ENCODE measurements at regions not wholly inside any gene's neighbourhood (a gene's known extent, or its start where the extent isn't known, plus 50 kb on each side); places are given as distances from the start of the nearest gene placed in this dataset.

DNA sequence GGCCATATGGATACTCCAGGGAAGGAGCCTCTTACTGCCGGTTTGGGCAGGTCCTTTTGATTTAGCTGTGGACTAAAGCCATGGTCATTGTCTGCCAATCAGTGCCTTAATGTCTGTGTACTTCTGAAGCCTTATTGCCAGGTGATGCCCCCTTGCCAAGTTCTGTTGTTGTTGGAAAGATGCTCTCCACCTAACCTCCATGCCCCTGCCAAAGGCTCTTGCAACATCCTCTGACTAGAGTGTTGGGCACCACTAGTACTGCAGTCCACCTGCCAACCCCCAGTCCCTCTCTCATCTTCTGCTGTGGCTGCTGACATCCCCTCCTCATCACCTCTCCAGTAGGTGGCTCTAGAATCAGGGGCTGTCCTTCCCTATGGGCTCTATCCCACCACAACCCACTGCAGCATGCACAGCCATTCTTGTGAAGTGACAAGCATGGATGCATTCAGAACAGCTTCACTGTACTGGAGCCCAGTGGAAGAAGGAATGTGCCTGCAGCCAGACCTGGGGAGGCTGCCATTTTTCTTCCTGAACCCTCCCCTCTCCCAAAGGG, 375.3 kb upstream of the CDH5 start:
- Histone ChIP-seq H3K4me1 (no peaks in the 10 kb centered on the region), H3K27ac (no peak overlapping the region), H3K36me3 (no peaks in the 10 kb centered on the region), H3K9me3 (no peaks in the 10 kb centered on the region), H3K4me3 (no peak overlapping the region), H3K27me3 (peaks cover 0 to 29% (median 2%) of the 10 kb centered on the region in 7 donors)
- ATAC-seq (no peak), DNase-seq (no peak)
- 55 to 56% methylated on average over 1 of the region's 1 CpG for WGBS, 2 donors
- TF ChIP-seq, protein P1, sequence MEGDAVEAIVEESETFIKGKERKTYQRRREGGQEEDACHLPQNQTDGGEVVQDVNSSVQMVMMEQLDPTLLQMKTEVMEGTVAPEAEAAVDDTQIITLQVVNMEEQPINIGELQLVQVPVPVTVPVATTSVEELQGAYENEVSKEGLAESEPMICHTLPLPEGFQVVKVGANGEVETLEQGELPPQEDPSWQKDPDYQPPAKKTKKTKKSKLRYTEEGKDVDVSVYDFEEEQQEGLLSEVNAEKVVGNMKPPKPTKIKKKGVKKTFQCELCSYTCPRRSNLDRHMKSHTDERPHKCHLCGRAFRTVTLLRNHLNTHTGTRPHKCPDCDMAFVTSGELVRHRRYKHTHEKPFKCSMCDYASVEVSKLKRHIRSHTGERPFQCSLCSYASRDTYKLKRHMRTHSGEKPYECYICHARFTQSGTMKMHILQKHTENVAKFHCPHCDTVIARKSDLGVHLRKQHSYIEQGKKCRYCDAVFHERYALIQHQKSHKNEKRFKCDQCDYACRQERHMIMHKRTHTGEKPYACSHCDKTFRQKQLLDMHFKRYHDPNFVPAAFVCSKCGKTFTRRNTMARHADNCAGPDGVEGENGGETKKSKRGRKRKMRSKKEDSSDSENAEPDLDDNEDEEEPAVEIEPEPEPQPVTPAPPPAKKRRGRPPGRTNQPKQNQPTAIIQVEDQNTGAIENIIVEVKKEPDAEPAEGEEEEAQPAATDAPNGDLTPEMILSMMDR (IDR thresholded peaks at IDR 0.05), result no peak
- intact Hi-C loops (cut with DNase I), result no loop called here

DNA sequence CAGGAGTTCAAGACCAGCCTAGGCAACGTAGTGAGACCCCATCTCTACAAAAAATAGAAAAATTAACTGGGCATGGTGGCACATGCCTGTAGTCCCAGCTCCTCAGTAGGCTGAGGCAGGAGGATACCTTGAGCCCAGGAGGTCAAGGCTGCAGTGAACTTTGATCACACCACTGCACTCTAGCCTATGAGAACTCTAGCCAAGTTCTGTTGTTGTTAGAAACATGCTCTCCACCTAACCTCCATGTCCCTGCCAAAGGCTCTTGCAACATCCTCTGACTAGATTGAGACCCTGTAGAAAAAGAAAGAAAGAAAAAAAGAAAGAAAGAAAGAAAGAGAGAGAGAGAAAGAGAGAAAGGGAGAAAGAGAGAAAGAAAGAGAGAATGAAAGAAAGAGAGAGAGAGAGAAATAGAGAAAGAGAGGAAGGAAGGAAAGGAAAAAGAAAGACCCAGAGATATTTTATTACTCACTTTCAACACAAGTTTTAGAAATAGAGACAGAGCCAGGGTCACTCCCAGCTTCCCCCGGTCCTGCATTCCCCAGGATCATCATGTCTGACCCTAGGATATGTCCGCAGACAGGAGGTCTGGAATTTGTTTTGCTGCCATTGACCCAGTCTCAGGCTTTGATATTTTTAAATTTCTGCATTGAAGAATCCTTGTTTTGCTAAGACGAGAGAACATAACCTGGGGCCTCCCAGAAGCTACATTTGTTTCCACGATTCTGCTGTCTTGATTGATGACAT, 376.5 kb upstream of the CDH5 start:
- WGBS, 2 donors, result 59 to 78% methylated on average over 5 of the region's 5 CpGs
- H3K27ac ChIP-seq, result no peak overlapping the region
- peaks cover 0 to 24% (median 6%) of the 10 kb centered on the region in 7 donors for H3K27me3 ChIP-seq
- ATAC-seq (no peak), DNase-seq (no peak)
- no peaks in the 10 kb centered on the region for H3K9me3 ChIP-seq
- H3K4me3 ChIP-seq, result no peak overlapping the region
- no peaks in the 10 kb centered on the region for H3K36me3 ChIP-seq
- no peaks in the 10 kb centered on the region for H3K4me1 ChIP-seq
- intact Hi-C loops (cut with DNase I), result loop anchor here in 1 of 10 donors (10.0 kb wide), 1 partner anchor 65 kb away; no protein-coding TSS in a partner anchor
- TF ChIP-seq, protein P1 (IDR thresholded peaks at IDR 0.05), result no peak

DNA sequence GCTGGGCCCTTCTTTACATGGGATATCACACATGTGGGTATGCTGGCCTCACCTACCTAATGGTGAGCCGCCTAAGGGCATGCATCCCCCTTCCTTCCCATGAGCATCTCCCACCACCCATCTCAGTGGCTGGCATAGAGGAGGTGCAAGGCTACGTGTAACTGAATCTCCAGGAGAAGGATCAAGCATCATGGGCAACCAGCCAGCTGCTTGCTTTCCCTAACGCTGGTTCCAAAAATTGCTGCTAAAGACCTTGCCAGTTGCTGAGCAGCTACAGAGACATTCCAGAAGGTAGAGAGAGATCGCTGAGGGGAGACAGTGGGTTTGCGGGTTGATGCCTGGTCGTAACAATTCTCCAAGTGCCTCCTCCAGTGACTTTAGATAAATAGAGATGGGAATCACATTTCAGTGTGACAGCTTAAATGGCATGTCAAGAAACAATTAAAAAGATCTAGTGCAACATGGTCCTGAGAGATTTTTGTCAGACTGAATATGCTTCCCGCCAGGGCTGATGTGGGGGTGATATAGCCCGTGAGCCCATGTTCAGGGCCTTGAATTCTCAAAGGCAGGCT, 378.4 kb upstream of the CDH5 start:
- Histone ChIP-seq H3K4me3 (no peak overlapping the region), H3K9me3 (no peaks in the 10 kb centered on the region), H3K27me3 (peaks cover 0 to 31% (median 6%) of the 10 kb centered on the region in 7 donors), H3K36me3 (no peaks in the 10 kb centered on the region), H3K27ac (no peak overlapping the region), H3K4me1 (no peaks in the 10 kb centered on the region)
- DNase-seq (no peak), ATAC-seq (no peak)
- TF ChIP-seq, protein P1 (IDR thresholded peaks at IDR 0.05), result no peak
- 54 to 59% methylated on average over 8 of the region's 8 CpGs for WGBS, 2 donors
- intact Hi-C loops (cut with DNase I), result loop anchor here in 1 of 10 donors (10.0 kb wide), 1 partner anchor 63 kb away; no protein-coding TSS in a partner anchor

DNA sequence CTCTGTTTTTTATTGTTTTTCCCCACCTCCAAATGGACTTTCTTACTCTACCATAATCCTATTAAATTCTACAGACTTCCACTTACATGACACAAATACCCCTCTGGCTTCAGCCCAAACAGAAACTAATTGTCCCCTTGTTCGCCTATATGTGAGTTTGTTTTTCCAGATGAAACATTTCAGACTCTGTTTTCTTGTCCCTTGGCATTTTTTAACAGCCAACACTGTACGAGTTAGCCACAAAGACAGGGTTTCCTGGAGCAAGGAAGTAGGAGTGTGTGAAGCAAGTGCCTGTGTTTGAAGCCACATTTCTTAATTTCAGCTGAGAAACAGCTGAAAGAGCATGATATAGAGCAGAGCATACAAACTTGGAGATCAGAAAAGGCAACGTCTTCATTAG, 382.2 kb upstream of the CDH5 start:
- Histone ChIP-seq H3K4me3 (no peak overlapping the region), H3K9me3 (no peaks in the 10 kb centered on the region), H3K36me3 (no peaks in the 10 kb centered on the region), H3K27ac (no peak overlapping the region), H3K27me3 (peaks cover 0 to 20% (median 6%) of the 10 kb centered on the region in 7 donors), H3K4me1 (no peaks in the 10 kb centered on the region)
- 41 to 45% methylated on average over 3 of the region's 3 CpGs for WGBS, 2 donors
- no peak for DNase-seq
- no peak for ATAC-seq
- intact Hi-C loops (cut with DNase I), result loop anchor here in 1 of 10 donors (10.0 kb wide), 1 partner anchor 59 kb away; no protein-coding TSS in a partner anchor
- TF ChIP-seq, protein P1 (IDR thresholded peaks at IDR 0.05), result no peak
